PC-3 (cell line): ENCODE measurements at regions not wholly inside any gene's neighbourhood (a gene's known extent, or its start where the extent isn't known, plus 50 kb on each side); places are given as distances from the start of the nearest gene placed in this dataset.

Experiments used
- CTCF ChIP-seq: fragments of 300-600 bp; sonication (generic); conservative IDR thresholded peaks from 2 replicates; pipeline ENCODE4 v1.5.1; 2017; ENCODE audit warnings: antibody characterized with exemption, low read depth, mild to moderate bottlenecking, low read length
- EZH2 ChIP-seq: fragments of 300-600 bp; sonication (generic); IDR thresholded peaks from one replicate; pipeline ENCODE4 v1.6.1; 2017; ENCODE audit warnings: antibody characterized with exemption, mild to moderate bottlenecking, low read length; ENCODE audit not compliant: unreplicated experiment
- EZH2phosphoT487 ChIP-seq: fragments of 300-600 bp; sonication (generic); IDR thresholded peaks from 2 replicates; pipeline ENCODE4 v1.6.1; 2018; ENCODE audit warnings: mild to moderate bottlenecking, antibody characterized with exemption, low read length, borderline replicate concordance

GRCh38 chr12:107900588-107900987 lies 126.1 kb downstream of the ASCL4 start:
- no peak for TF ChIP-seq EZH2
- TF ChIP-seq CTCF, result no peak
- TF ChIP-seq EZH2phosphoT487, result no peak
